ENCODE measurements at regions not wholly inside any gene's neighbourhood (a gene's known extent, or its start where the extent isn't known, plus 50 kb on each side); places are given as distances from the start of the nearest gene placed in this dataset.
"Not testable (repeated sequence)": the region's sequence is repeated elsewhere in the genome, so short reads cannot be mapped to it uniquely, and the experiment has no call there.

DNA sequence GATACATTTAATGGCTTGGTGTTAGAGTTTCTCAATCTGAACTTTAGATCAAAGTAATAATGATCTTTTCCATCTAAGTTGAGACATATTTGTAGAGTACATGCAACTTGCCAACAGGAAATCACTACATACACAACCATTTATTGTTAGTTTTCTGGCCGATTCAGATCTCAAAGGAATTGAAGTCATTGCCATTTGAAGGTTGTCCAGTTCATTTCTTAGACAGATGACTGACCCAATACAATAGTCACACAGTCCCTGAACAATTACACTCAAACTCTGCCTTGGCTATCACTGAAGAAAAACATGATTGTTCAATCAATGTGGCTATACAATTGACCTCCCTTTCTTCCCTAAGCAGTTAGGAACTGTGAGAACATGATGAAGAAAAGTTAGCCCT lies 753.2 kb upstream of the RIOK2 start:
- DNase-seq (ENCODE audit: low read depth), result no peak

DNA sequence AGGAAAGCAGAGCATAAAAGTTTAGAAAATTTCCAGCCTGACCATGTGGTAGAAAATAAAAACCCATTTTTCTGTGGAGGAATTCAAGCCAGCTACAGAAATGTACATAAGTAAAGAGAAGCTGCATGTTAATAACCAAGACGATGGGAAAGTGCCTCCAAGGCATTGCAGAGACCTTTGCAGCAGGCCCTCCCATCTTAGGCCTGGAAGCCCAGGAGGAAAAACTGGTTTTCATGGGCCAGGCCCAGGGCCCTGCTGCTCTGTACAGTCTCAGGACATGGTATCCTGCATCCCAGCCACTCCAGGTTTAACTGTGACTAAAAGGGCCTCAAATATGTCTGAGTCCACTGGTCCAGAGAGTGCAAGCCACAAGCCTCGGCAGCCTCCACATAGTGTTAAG lies 754.8 kb upstream of the RIOK2 start:
- no peak for DNase-seq (ENCODE audit: low read depth)

DNA sequence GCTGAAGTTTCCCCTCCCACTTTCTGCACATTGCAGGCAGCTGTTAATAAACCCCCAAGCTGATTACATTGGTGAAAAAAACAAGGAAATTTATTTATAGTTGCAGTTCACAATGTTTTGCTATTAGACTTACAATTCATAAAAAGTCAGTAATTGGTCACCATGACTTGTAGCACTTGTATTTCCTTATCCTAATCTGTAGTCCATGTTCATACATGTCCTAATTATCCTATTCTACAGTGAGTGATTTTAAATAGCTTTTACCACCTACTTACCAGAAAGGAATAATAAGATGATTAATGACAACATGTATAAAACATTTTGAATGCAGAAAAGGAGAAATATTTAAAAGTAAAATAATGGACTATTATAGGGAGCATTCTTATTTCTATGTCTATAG lies 760.0 kb upstream of the RIOK2 start:
- DNase-seq (ENCODE audit: low read depth), result no peak

DNA sequence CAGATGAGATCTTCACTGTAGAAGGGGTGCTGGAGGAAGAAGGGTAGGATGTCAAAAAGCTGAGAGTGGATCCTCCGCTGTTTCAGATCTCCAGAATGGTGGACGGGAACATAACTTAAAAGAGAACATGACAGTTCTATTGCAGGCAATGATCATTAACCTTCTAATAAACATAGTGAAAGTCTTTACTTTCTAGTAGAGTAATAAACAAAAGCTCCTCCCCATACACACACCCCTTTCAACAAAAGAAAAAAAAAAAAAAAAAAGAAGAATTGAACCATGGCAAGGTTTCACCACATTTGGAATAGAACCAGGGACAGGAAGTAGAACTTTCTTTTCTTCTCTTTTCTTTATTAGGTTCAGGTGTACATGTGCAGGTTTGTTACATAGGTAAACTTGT lies 768.1 kb upstream of the RIOK2 start:
- DNase-seq (ENCODE audit: low read depth), result no peak

DNA sequence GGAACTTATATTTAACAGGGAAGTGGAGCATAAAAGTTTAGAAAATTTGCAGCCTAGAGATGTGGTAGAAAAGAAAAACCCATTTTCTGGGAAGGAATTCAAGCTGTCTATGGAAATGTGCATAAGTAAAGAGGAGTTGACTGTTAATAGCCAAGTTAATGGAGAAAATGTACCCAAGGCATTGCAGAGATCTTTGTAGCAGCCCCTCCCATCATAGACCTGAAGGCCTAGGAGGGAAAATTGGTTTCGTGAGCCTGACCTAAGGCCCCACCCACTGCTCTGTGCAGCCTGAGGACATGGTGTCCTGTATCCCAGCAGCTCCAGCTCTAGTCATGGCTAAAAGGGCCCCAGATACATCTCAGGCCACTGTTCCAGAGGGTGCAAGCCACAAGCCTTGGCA lies 772.4 kb upstream of the RIOK2 start:
- no peak for DNase-seq (ENCODE audit: low read depth)

DNA sequence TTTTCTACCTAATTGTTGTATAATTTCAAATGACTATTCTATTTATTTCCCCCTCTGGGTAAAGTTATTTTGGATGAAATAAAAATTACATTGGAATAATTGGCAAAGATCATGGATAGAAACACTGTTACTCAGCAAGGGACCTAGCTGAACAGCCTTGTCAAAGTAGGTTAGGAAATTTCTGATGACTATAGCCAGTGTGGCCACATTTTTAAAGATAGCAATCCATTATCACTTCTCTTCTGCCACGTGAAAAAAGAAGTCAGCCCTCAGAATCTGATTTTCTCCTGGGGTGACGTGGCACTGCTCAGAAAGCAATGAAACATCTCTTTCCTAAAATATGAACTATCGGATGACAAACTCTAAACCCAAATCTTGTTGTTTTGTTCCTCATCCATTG lies 784.2 kb upstream of the RIOK2 start:
- no peak for DNase-seq (ENCODE audit: low read depth)

DNA sequence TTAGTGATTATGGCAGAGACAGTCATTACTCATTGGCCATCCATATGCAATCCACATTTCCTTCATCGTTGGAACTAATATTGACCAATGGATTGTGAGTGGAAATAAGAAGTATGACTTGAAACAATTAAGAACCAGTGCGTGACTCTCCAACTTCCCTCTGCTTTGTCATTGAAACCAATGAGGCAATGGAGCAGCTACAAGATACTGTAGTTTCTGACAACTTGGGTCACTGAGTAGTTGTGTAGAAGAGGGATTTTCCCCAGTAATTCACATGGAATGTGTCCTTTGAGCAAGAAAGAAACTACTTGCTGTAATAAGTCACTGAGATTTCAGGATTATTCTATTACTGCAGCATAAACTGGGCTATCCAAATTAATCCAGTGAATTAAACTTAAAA lies 785.3 kb upstream of the RIOK2 start:
- DNase-seq (ENCODE audit: low read depth), result no peak

DNA sequence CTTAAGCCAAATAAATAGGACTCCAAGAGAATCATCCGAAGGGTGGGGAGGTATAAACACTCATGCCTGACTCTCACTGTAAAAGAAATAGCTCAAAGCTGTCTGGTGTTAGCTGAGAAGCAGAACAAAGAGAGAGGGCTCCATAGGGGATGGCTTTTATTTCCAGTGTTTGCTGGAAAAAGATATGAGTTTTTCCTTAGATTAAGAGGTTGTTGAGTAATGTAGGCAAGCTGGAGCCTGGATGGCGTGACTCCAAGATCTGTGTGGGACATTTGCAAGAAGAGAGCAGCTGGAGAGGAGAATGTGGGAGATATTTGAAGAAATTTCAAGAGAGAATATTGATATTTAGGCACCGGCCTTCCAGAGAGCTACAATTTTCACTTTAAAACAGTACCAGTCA lies 793.7 kb upstream of the RGMB start:
- no peak for DNase-seq (ENCODE audit: low read depth)

DNA sequence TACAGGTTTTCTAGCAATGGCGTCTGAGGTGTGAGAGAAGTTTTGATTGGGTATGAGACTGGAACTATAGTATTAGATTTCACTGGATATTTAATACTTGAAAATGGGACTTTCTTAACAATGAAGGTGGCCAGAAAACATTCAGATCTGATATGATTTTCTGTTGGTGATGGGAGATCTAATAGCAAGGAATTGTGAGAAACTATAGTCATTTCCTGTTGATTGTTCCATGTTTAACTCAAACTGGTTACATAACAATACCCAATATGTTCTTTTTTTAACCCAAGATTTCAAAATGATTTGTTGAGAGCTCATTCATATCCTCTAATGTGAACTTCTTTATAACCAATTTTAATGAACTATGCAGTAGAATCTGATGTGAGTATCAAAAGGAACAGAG lies 793.2 kb upstream of the RGMB start:
- DNase-seq (ENCODE audit: low read depth), result no peak

DNA sequence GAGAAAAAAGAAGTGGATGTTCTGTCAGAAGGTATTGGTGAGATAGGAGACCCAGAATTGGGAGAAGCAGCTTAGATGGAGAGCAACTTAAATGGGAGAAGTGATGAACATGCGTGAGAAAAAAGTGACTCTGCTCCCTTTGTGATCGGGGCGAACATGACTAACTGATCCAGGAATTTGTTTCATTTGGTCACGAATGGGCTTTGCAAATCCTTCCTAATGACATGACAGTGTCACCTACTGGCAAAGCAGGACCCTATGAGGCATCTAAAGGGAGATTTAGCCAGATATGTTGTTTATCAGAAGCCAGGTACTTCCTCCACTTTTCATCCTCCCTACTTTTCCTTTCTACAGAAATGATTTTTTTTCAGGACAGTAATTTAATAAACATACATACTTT lies 787.4 kb upstream of the RGMB start:
- DNase-seq (ENCODE audit: low read depth), result no peak

DNA sequence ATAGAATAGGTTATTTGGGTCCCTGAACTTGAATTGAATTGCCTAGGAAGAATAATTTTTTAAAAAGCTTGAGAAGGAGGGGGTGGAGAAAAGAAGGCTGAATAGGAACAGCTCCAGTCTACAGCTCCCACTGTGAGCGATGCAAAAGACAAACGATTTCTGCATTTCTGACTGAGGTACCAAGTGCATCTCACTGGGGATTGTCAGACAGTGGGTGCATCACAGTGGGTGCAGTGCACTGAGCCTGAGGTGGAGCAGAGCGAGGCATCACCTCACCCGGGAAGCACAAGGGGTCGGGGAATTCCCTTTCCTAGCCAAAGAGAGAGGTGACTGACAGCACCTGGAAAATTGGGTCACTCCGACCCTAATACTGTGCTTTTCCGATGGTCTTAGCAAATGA lies 782.2 kb upstream of the RGMB start:
- DNase-seq (ENCODE audit: low read depth), result no peak

DNA sequence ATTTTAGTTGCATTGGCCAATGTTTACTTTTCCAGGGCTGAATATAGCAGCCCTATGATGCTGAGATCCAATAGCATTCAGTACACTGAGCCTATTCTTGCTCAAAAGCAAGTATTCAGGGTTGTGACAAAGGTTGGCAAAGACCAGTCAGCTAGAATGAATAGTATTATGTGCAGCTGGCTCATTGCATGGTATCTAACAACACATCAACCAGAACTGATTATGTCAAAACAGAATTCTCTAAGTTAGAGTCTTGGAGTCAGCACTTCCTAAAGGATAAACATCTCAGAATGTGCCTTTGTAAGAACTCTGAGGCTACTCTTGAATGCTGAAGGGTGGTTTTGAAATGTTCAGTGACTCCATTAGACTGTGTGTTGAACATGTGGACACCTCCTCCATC lies 774.5 kb upstream of the RGMB start:
- DNase-seq (ENCODE audit: low read depth), result no peak

DNA sequence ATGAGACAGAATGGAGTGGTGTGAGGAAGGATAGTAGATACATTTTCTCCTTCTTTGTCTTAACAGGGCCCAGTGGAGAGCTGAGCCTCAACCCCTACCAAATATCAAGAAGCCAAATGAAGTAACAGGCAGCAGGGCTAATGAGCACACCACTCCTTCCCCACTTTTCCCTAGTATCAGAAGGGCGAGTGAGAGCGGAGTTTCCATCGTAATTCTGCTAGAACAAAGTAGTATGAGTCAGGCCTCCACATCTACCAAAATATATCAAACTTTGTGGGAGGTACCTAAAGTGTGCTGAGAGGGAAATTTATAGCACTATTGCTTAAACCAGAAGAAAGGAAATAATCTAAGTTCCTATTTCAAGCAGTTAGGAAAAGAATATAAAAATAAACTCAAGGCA lies 769.0 kb upstream of the RGMB start:
- DNase-seq (ENCODE audit: low read depth), result no peak

DNA sequence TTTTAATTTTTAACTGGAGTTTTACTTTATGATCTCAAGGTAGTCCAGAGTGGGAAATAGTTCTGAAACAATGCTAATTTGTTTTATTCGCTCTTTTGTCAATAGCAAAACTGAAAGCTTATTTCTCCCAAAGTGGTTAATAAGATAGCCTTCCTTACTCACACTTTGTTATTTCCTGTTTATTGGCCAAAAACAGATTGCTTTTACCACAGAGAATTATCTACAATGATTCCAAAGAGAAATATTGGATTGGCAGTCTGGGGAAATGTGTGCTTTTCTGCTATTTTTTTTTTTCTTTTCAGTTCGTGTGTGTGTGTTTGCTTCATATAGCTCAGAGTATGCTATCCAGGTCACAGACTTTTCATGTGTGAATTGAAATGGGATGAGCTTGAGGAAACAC lies 756.7 kb upstream of the RGMB start:
- DNase-seq (ENCODE audit: low read depth), result no peak

DNA sequence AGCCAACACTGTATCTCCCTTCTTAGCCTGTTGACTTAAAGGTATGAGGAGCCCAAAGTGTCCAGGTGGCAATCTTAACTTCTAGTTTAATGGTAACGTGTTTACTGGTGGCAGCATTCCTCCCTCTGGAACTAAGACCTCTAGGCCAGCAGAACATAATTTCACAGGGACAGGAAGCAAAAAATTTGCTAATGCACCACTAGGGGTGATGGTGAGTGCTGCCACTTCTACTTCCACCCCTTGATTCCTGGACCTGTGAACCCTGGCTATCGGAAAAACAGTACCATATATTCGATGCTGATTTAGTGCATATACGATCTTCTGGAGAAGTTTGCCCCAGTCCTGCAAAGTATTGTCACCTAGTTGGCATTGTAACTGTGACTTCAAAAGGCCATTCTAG lies 743.2 kb upstream of the RGMB start:
- DNase-seq (ENCODE audit: low read depth), result not testable (repeated sequence)

DNA sequence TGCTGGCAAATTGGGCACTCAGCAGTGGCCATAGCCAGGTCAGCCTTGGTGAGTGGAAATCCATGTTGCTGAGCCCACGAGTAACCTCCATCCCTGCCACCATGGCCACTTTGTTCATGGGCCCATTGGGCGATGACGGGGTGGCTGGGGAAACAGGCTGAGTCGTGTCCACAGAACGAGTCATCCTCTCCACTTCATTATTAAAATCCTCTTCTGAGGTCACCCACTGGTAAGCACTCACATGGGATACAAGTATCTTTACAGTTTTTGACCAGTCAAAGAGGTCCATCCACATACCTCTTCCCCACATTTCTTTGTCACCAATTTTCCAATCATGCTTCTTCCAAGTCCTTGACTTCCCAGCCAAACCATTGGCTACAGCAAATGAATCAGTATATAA lies 742.4 kb upstream of the RGMB start:
- not testable (repeated sequence) for DNase-seq (ENCODE audit: low read depth)

DNA sequence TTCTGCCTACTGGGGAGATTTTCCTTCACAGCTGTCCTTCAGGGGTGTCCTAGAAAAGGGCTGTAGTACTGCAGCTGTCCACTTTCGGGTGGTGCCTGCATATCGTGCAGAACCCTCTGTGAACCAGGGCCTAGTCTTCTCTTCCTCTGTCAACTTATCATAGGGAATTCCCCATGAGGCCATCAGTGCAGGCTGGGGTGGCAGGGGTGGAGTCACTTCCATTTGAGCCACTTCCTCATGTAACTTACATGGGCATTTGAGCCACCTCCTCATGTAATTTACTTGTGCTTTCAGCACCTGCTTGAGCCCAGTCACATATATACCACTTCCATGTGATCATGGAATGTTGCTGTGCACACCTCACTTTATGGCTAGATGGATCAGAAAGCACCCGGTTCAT lies 742.0 kb upstream of the RGMB start:
- no peak for DNase-seq (ENCODE audit: low read depth)

DNA sequence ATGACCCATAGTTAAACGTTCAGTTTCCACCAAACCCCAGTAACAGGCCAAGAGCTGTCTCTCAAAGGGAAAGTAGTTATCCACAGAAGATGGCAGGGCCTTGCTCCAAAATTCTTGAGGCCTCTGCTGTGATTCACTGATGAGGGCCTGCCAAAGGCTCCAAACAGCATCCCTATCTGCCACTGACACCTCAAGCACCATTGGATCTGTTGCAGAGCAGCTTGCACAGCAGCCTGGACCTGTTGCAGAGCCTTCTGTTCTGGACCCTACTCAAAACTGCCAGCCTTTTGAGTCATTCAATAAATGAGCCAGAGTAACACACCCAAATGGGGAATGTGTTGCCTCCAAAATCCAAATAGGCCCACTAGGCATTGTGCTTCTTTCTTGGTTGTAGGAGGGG lies 741.5 kb upstream of the RGMB start:
- no peak for DNase-seq (ENCODE audit: low read depth)

DNA sequence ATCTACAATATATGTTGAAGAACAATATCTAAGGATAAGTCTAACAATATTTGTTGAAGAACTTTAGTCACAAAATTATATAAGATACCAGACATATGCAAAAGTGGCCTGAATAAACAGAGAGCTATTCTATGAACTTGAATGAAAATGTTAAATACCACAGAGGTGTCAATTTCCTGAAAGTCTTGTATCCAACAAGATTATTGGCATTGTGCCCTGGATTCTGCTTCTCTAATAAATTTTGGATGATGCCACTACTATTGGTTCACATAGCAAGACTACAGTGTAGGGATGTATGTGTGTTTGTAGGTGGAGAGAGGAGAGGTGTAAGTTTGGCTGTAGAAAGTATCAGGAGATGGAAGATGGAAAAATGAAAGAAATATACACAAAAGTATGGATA lies 731.8 kb upstream of the RGMB start:
- no peak for DNase-seq (ENCODE audit: low read depth)

DNA sequence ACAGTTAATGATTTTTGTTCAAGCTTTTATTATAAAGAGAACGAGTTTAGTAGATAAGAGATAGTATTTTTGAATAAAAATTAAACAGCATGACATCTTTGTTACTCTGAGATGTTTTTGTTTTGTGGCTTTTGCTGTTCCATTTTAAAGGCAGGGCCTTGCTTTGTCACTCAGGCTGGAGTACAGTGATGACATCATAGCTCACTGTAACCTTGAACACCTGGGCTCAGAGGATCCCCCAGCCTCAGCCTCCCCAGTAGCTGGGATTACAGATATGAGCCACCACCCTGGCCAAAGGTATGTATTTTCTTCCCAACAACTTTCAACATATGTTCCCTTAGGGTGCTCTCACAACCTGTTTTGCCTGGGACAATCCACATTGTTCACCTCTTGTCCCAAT lies 730.9 kb upstream of the RGMB start:
- DNase-seq (ENCODE audit: low read depth), result no peak

DNA sequence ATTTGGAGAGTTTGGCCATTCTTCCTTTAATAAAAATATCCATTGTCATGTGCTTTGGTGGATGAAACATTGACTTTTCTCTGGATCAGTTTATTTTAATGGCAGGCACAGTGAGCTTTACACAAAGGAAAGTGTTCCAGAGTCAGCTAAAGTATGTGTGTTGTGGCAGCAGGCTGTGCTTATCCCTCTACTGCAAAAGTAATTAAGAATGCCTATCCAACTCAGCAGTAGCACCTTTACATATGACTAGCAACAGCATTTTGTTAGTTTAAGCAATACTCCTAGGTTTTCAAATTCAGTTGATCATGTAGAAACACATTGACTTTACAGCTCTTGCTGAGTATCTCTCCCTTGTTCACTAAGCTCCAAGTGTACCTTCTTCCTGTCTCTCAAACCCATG lies 730.5 kb upstream of the RGMB start:
- DNase-seq (ENCODE audit: low read depth), result no peak

DNA sequence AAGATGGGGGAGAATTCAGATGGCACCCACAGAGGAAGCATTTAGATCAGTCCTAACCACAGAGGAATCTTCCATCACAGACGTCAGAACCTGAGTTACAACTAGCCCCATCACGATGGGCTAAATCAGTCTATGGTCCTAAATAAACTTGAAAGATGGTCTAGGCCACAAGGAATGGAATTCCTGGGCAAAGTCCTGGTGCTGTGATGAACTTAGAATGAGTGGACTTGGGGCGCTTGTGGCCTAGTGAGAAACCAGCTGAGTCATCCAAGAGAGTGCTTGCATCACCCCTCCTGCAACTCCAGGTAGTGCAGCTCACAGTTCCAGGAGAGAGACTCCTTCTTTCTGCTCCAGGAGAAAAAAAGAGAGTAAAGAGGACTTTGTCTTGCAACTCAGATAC lies 722.9 kb upstream of the RGMB start:
- no peak for DNase-seq (ENCODE audit: low read depth)

DNA sequence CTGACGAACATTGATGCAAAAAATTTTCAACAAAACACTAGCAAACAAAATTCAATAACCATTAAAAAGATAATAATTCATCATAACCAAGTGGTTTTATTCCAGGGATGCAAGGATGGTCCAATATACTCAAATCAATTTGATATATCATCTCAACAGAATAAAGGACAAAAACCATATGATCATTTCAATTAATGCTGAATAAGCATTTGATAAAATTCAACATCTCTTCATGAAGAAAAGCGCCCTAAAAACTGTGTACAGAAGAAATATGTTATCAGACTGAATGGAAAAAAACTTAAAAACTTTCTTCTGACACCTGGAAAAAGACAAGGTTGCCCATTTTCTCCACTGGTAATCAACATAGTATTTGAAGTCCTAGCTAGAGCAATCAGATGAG lies 720.3 kb upstream of the RGMB start:
- no peak for DNase-seq (ENCODE audit: low read depth)

DNA sequence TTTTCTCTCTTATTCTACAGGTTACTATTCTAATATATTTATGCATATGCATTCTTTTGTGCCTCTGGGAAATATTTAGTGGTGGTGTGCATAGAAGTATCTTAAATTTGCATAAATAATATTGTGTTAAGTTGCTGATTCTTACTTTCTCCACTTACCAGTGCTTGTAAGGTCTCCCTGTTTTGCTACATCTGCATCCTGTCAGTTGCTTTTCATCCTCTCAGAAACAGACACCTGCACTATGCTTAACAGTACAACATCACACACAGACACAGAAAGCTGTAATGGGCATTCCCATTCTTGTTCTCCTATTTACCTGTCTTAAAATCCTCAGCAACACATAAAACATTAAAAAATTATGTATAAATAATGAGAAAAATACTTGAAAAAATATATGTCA lies 713.3 kb upstream of the RGMB start:
- no peak for DNase-seq (ENCODE audit: low read depth)

DNA sequence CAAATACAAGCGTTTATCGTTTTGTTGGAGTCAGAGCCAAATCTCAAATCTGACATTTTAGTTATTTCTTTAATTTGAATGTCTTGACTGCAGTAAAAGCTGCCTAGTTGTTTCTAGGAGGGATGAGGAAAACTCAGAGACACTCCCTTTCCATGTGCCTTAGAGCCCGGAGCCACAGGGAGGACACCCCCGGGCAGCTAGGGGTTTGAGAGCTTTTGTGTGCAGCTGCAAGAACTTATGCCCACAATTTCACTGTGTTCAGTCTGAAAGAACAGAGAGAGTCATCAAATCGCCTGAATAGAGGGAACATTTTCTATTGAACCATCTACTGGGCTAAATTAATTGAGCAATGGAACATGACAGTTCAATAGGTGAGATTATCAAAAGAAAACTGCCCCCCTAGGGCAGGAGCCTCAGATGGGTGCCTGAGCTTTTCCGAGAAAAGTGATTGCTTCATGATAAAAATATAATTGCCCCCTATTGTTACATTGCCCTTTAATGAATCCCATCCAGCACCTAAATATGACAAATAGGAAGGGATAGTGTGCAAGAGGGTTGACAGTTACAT lies 709.3 kb upstream of the RGMB start:
- DNase-seq (ENCODE audit: low read depth), result no peak

All from CMK (cell line).